HG03460 (cell line): ENCODE measurements at regions not wholly inside any gene's neighbourhood (a gene's known extent, or its start where the extent isn't known, plus 50 kb on each side); places are given as distances from the start of the nearest gene placed in this dataset.

Experiments
- ATAC-seq: cut with Tn5 transposase; IDR thresholded peaks from one replicate; pipeline ENCODE4 v1.9.1; 2021; ENCODE audit not compliant: unreplicated experiment

- no peak for ATAC-seq
Measured at GRCh38 chr13:72457151-72457550, 270.3 kb downstream of the MZT1 start.

- ATAC-seq, result no peak
Measured at GRCh38 chr13:72456486-72456885, 270.9 kb downstream of the MZT1 start.

- ATAC-seq, result no peak
Measured at GRCh38 chr13:72453161-72453560, 274.3 kb downstream of the MZT1 start.

GRCh38 chr13:72448082-72448481 lies 279.3 kb downstream of the MZT1 start:
- no peak for ATAC-seq

- ATAC-seq, result no peak
Measured at GRCh38 chr13:72444999-72445398, 282.4 kb downstream of the MZT1 start.

GRCh38 chr13:72437458-72437857 lies 290.0 kb downstream of the MZT1 start:
- no peak for ATAC-seq

GRCh38 chr13:72435251-72435650 lies 292.2 kb downstream of the MZT1 start:
- no peak for ATAC-seq

- no peak for ATAC-seq
Measured at GRCh38 chr13:72431981-72432682, 295.3 kb downstream of the MZT1 start.

- ATAC-seq, result no peak
Measured at GRCh38 chr13:72430923-72431322, 296.5 kb downstream of the MZT1 start.

GRCh38 chr13:72427757-72428528 lies 299.5 kb downstream of the MZT1 start:
- ATAC-seq, result no peak

- no peak for ATAC-seq
Measured at GRCh38 chr13:72424059-72424458, 303.4 kb downstream of the MZT1 start.

- ATAC-seq, result no peak
Measured at GRCh38 chr13:72415817-72416216, 311.6 kb downstream of the MZT1 start.

GRCh38 chr13:72412481-72412880 lies 314.9 kb downstream of the MZT1 start:
- ATAC-seq, result no peak

GRCh38 chr13:72405441-72405840 lies 322.0 kb downstream of the MZT1 start:
- no peak for ATAC-seq

GRCh38 chr13:72403396-72404010 lies 323.9 kb downstream of the MZT1 start:
- no peak for ATAC-seq

GRCh38 chr13:72400856-72401255 lies 326.6 kb downstream of the MZT1 start:
- no peak for ATAC-seq

GRCh38 chr13:72399351-72399750 lies 328.1 kb downstream of the MZT1 start:
- ATAC-seq, result no peak

- ATAC-seq, result no peak
Measured at GRCh38 chr13:72397265-72397664, 330.2 kb downstream of the MZT1 start.

- ATAC-seq, result no peak
Measured at GRCh38 chr13:72390909-72391308, 336.5 kb downstream of the MZT1 start.

- no peak for ATAC-seq
Measured at GRCh38 chr13:72386138-72386684, 341.2 kb downstream of the MZT1 start.

- no peak for ATAC-seq
Measured at GRCh38 chr13:72384879-72385278, 342.6 kb downstream of the MZT1 start.
